ENCODE measurements at regions not wholly inside any gene's neighbourhood (a gene's known extent, or its start where the extent isn't known, plus 50 kb on each side); places are given as distances from the start of the nearest gene placed in this dataset.
A peak's percentile ranks its signal among the peaks of the same experiment; 100 is the strongest.

DNA sequence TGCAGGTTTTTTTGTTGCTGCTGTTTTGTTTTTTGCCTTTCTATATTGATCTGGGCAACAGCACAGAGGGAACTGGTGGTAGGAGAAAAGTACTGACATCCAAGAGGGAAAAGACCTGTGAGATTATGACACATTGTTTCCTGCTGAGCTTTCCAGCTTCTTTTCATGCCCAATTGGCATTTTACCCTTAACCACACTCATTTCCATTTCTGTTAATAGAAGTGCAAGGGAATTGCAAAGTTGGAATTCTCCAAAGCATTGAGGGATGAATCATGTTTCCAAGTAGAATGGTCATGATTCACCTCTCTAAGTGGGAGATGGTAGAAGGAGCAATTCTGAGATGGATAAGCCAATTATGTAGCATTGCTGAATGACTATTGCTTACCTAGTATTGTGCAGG, 161.5 kb downstream of the PPARGC1A start:
- peak; percentile 37 for DNase-seq (ENCODE audit: low read depth)
- no peak overlapping the region for H3K4me3 ChIP-seq (ENCODE audit: low read depth, low read length)
- TF ChIP-seq, protein P1, sequence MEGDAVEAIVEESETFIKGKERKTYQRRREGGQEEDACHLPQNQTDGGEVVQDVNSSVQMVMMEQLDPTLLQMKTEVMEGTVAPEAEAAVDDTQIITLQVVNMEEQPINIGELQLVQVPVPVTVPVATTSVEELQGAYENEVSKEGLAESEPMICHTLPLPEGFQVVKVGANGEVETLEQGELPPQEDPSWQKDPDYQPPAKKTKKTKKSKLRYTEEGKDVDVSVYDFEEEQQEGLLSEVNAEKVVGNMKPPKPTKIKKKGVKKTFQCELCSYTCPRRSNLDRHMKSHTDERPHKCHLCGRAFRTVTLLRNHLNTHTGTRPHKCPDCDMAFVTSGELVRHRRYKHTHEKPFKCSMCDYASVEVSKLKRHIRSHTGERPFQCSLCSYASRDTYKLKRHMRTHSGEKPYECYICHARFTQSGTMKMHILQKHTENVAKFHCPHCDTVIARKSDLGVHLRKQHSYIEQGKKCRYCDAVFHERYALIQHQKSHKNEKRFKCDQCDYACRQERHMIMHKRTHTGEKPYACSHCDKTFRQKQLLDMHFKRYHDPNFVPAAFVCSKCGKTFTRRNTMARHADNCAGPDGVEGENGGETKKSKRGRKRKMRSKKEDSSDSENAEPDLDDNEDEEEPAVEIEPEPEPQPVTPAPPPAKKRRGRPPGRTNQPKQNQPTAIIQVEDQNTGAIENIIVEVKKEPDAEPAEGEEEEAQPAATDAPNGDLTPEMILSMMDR (IDR thresholded peaks at IDR 0.05; ENCODE audit: insufficient read depth, low read depth, low read length): no peak

DNA sequence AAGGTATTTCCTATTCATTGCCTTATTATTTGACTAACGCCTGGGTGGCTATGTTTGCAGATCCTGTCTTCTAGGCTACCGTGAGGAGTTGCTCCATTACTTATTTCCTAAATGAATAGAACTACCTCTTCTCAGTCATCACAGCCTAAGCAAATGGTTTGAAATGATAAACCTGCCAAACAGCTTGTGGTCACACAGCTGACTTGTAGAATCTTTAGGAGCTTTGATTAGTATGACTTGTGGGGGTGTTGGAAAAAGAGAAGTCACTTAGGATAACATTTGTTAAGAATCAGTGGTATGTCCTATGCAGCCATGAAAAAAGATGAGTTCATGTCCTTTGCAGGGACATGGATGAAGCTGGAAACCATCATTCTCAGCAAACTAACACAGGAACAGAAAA, 169.3 kb downstream of the PPARGC1A start:
- TF ChIP-seq, protein P1 (IDR thresholded peaks at IDR 0.05; ENCODE audit: insufficient read depth, low read depth, low read length): no peak
- no peak for DNase-seq (ENCODE audit: low read depth)
- H3K4me3 ChIP-seq (ENCODE audit: low read depth, low read length): no peak overlapping the region

DNA sequence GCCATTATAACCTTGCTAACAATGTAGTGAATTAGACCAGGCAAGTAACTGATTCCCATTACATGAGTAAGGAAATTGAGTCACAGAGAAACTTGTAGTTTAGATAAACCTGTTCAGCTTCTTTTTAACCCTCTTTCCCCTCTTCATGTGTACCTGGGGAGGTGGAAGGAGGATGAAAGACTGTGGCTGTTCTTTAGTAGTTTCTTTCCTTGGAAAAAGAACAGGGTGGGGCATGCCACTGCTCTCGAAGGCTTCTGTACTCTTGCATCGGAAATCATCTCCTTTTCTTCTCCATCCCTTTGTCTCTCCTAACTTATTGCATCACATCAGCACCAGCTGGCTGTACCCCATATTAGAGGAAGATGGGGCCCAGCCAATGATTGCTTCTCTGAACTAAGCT, 171.4 kb downstream of the PPARGC1A start:
- H3K4me3 ChIP-seq (ENCODE audit: low read depth, low read length): no peak overlapping the region
- TF ChIP-seq, protein P1 (IDR thresholded peaks at IDR 0.05; ENCODE audit: insufficient read depth, low read depth, low read length): no peak
- DNase-seq (ENCODE audit: low read depth): no peak

GRCh38 chr4:23717528-23718248, 172.2 kb downstream of the PPARGC1A start:
- TF ChIP-seq, protein P1 (IDR thresholded peaks at IDR 0.05; ENCODE audit: insufficient read depth, low read depth, low read length): peak; percentile 36
- H3K4me3 ChIP-seq (ENCODE audit: low read depth, low read length): no peak overlapping the region
- peak; percentile 19 for DNase-seq (ENCODE audit: low read depth)

- no peak overlapping the region for H3K4me3 ChIP-seq (ENCODE audit: low read depth, low read length)
- TF ChIP-seq, protein P1 (IDR thresholded peaks at IDR 0.05; ENCODE audit: insufficient read depth, low read depth, low read length): no peak
- no peak for DNase-seq (ENCODE audit: low read depth)
These were observed 179.5 kb downstream of the PPARGC1A start for GRCh38 chr4:23710298-23710697.

GRCh38 chr4:23707652-23708026, 182.2 kb downstream of the PPARGC1A start:
- no peak for DNase-seq (ENCODE audit: low read depth)
- TF ChIP-seq, protein P1 (IDR thresholded peaks at IDR 0.05; ENCODE audit: insufficient read depth, low read depth, low read length): no peak
- no peak overlapping the region for H3K4me3 ChIP-seq (ENCODE audit: low read depth, low read length)

All from fibroblast of villous mesenchyme (primary cell).